HG02870 (cell line): ENCODE measurements at regions not wholly inside any gene's neighbourhood (a gene's known extent, or its start where the extent isn't known, plus 50 kb on each side); places are given as distances from the start of the nearest gene placed in this dataset.

Experiments used
- ATAC-seq: cut with Tn5 transposase; IDR thresholded peaks from one replicate; pipeline ENCODE4 v1.9.1; 2021; ENCODE audit warnings: mild to moderate bottlenecking, moderate library complexity; ENCODE audit not compliant: unreplicated experiment

- ATAC-seq: no peak
Observed at GRCh38 chr22:25390297-25391240, 171.1 kb downstream of the CRYBB2 start.

GRCh38 chr22:25392584-25392983 lies 171.9 kb upstream of the GRK3 start:
- ATAC-seq: no peak

GRCh38 chr22:25393121-25393805 lies 171.2 kb upstream of the GRK3 start:
- no peak for ATAC-seq

- no peak for ATAC-seq
Observed at GRCh38 chr22:25395468-25395867, 169.0 kb upstream of the GRK3 start.

- ATAC-seq: no peak
Observed at GRCh38 chr22:25395915-25396314, 168.6 kb upstream of the GRK3 start.

- ATAC-seq: no peak
Observed at GRCh38 chr22:25396615-25397200, 167.8 kb upstream of the GRK3 start.

- ATAC-seq: no peak
Observed at GRCh38 chr22:25397616-25398015, 166.9 kb upstream of the GRK3 start.

GRCh38 chr22:25398591-25399062 lies 165.8 kb upstream of the GRK3 start:
- ATAC-seq: peak; percentile 66

- no peak for ATAC-seq
Observed at GRCh38 chr22:25399649-25400151, 164.8 kb upstream of the GRK3 start.

GRCh38 chr22:25402160-25402500 lies 162.3 kb upstream of the GRK3 start:
- no peak for ATAC-seq

- ATAC-seq: no peak
Observed at GRCh38 chr22:25402501-25403283, 161.8 kb upstream of the GRK3 start.

- no peak for ATAC-seq
Observed at GRCh38 chr22:25403284-25403810, 161.1 kb upstream of the GRK3 start.

GRCh38 chr22:25403811-25404471 lies 160.5 kb upstream of the GRK3 start:
- ATAC-seq: peak; percentile 36

- ATAC-seq: no peak
Observed at GRCh38 chr22:25404556-25404927, 159.9 kb upstream of the GRK3 start.

GRCh38 chr22:25404928-25405816 lies 159.3 kb upstream of the GRK3 start:
- ATAC-seq: peak; percentile 40

GRCh38 chr22:25405841-25406509 lies 158.5 kb upstream of the GRK3 start:
- no peak for ATAC-seq

- ATAC-seq: no peak
Observed at GRCh38 chr22:25406510-25407210, 157.8 kb upstream of the GRK3 start.
